ENCODE measurements at regions not wholly inside any gene's neighbourhood (a gene's known extent, or its start where the extent isn't known, plus 50 kb on each side); places are given as distances from the start of the nearest gene placed in this dataset.

- DNase-seq (ENCODE audit: low read depth): no peak
- TF ChIP-seq, protein P1, sequence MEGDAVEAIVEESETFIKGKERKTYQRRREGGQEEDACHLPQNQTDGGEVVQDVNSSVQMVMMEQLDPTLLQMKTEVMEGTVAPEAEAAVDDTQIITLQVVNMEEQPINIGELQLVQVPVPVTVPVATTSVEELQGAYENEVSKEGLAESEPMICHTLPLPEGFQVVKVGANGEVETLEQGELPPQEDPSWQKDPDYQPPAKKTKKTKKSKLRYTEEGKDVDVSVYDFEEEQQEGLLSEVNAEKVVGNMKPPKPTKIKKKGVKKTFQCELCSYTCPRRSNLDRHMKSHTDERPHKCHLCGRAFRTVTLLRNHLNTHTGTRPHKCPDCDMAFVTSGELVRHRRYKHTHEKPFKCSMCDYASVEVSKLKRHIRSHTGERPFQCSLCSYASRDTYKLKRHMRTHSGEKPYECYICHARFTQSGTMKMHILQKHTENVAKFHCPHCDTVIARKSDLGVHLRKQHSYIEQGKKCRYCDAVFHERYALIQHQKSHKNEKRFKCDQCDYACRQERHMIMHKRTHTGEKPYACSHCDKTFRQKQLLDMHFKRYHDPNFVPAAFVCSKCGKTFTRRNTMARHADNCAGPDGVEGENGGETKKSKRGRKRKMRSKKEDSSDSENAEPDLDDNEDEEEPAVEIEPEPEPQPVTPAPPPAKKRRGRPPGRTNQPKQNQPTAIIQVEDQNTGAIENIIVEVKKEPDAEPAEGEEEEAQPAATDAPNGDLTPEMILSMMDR (IDR thresholded peaks at IDR 0.05; ENCODE audit: insufficient read depth, low read depth, low read length, missing control alignments): no peak
- H3K4me3 ChIP-seq (ENCODE audit: low read length): no peak overlapping the region
These were observed 266.9 kb upstream of the PTGER4 start for GRCh38 chr5:40412771-40413170.

- H3K4me3 ChIP-seq (ENCODE audit: low read length): no peak overlapping the region
- DNase-seq (ENCODE audit: low read depth): peak; percentile 97
These were observed 268.6 kb upstream of the PTGER4 start for GRCh38 chr5:40410964-40411635.

DNA sequence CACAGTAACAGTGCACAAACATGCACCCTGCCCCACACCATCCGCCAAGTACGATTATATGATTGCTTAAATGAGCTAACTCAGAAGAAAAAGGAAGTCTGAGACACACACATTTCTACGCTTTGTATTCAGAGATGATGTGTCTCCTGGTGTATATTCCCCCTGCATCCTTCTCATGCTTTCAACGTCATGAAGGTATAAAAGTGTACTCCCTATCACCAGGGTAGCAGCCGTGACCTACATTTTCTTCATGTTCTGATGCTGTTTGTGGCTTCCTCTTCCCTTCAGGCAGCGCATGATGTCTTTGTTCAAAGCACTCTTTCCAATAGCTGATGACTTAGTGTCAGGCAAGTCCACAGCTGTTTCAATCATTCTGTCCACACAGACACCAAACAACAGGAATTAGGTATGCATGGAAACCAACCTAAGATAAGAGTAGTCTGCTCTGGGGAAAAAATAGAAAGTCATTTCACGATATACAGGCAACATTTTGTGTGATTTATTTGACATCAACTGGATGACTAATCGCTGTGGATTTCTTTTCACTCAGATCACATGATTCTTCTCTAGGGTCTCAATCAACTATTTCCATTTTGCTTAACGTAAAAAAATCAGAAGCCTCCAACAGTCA lies 269.4 kb upstream of the PTGER4 start:
- TF ChIP-seq, protein P1 (IDR thresholded peaks at IDR 0.05; ENCODE audit: insufficient read depth, low read depth, low read length, missing control alignments): no peak
- DNase-seq (ENCODE audit: low read depth): peak; percentile 53
- no peak overlapping the region for H3K4me3 ChIP-seq (ENCODE audit: low read length)

More at GRCh38 chr5:40410964-40411635, 268.6 kb upstream of the PTGER4 start:
- TF ChIP-seq, protein P1 (IDR thresholded peaks at IDR 0.05; ENCODE audit: insufficient read depth, low read depth, low read length, missing control alignments): no peak

DNA sequence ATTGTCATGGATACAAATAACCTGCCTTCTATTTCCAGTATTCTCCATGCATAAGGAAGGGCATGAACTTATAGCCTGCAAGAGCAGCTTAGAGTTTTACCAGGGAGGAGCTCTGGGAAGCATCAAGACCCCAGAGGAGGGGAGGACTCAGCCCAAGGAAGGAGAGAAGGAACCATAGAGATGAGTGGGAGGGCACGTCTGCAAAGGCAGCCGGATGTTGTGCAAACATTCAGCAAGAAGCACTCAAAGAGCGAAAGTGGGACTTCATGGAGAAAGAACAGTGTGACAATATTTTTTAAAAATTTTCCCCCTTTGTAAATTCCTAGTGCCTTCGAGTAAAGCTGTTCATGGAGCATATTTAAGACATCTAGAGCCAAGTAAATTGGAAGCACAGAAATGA lies 270.1 kb upstream of the PTGER4 start:
- H3K4me3 ChIP-seq (ENCODE audit: low read length): no peak overlapping the region
- TF ChIP-seq, protein P1 (IDR thresholded peaks at IDR 0.05; ENCODE audit: insufficient read depth, low read depth, low read length, missing control alignments): no peak
- no peak for DNase-seq (ENCODE audit: low read depth)

- H3K4me3 ChIP-seq (ENCODE audit: low read length): no peak overlapping the region
- TF ChIP-seq, protein P1 (IDR thresholded peaks at IDR 0.05; ENCODE audit: insufficient read depth, low read depth, low read length, missing control alignments): no peak
- DNase-seq (ENCODE audit: low read depth): no peak
These were observed 272.9 kb upstream of the PTGER4 start for GRCh38 chr5:40406741-40407211.

GRCh38 chr5:40405996-40406740 lies 273.5 kb upstream of the PTGER4 start:
- TF ChIP-seq, protein P1 (IDR thresholded peaks at IDR 0.05; ENCODE audit: insufficient read depth, low read depth, low read length, missing control alignments): no peak
- no peak overlapping the region for H3K4me3 ChIP-seq (ENCODE audit: low read length)
- DNase-seq (ENCODE audit: low read depth): no peak
